ENCODE measurements at regions not wholly inside any gene's neighbourhood (a gene's known extent, or its start where the extent isn't known, plus 50 kb on each side); places are given as distances from the start of the nearest gene placed in this dataset.
"Not testable (repeated sequence)": the region's sequence is repeated elsewhere in the genome, so short reads cannot be mapped to it uniquely, and the experiment has no call there.

GRCh38 chr3:160047876-160048275 lies 59.2 kb downstream of the IL12A start:
- TF ChIP-seq CTCF (IDR thresholded peaks at IDR 0.05; ENCODE audit: low read depth, low read length, missing control alignments), result no peak
- no peak for DNase-seq (ENCODE audit: low read depth)

GRCh38 chr3:160049038-160049437 lies 60.4 kb downstream of the IL12A start:
- in situ Hi-C loops (cut with HindIII; ENCODE audit: low sequenced_read_pairs), result no loop called here
- no peak for TF ChIP-seq CTCF (IDR thresholded peaks at IDR 0.05; ENCODE audit: low read depth, low read length, missing control alignments)
- H3K4me3 ChIP-seq (ENCODE audit: low read depth, low read length), result no peak overlapping the region
- no peak for DNase-seq (ENCODE audit: low read depth)

More at GRCh38 chr3:160047876-160048275, 59.2 kb downstream of the IL12A start:
- in situ Hi-C loops (cut with HindIII; ENCODE audit: low sequenced_read_pairs), result no loop called here
- no peak overlapping the region for H3K4me3 ChIP-seq (ENCODE audit: low read depth, low read length)

- TF ChIP-seq CTCF (IDR thresholded peaks at IDR 0.05; ENCODE audit: low read depth, low read length, missing control alignments), result no peak
- DNase-seq (ENCODE audit: low read depth), result no peak
- no peak overlapping the region for H3K4me3 ChIP-seq (ENCODE audit: low read depth, low read length)
- in situ Hi-C loops (cut with HindIII; ENCODE audit: low sequenced_read_pairs), result no loop called here
These were observed 60.9 kb downstream of the IL12A start for GRCh38 chr3:160049565-160049964.

- in situ Hi-C loops (cut with HindIII; ENCODE audit: low sequenced_read_pairs), result no loop called here
These were observed 61.4 kb downstream of the IL12A start for GRCh38 chr3:160049988-160050387.

GRCh38 chr3:160052385-160053047 lies 63.9 kb downstream of the IL12A start:
- no peak overlapping the region for H3K4me3 ChIP-seq (ENCODE audit: low read depth, low read length)
- peak; percentile 32 for DNase-seq (ENCODE audit: low read depth)
- in situ Hi-C loops (cut with HindIII; ENCODE audit: low sequenced_read_pairs), result no loop called here
- TF ChIP-seq CTCF (IDR thresholded peaks at IDR 0.05; ENCODE audit: low read depth, low read length, missing control alignments), result no peak

More at GRCh38 chr3:160049988-160050387, 61.4 kb downstream of the IL12A start:
- H3K4me3 ChIP-seq (ENCODE audit: low read depth, low read length), result no peak overlapping the region
- DNase-seq (ENCODE audit: low read depth), result no peak
- no peak for TF ChIP-seq CTCF (IDR thresholded peaks at IDR 0.05; ENCODE audit: low read depth, low read length, missing control alignments)

GRCh38 chr3:160053048-160053391 lies 64.4 kb downstream of the IL12A start:
- H3K4me3 ChIP-seq (ENCODE audit: low read depth, low read length), result no peak overlapping the region
- in situ Hi-C loops (cut with HindIII; ENCODE audit: low sequenced_read_pairs), result no loop called here
- no peak for TF ChIP-seq CTCF (IDR thresholded peaks at IDR 0.05; ENCODE audit: low read depth, low read length, missing control alignments)
- no peak for DNase-seq (ENCODE audit: low read depth)

- in situ Hi-C loops (cut with HindIII; ENCODE audit: low sequenced_read_pairs); H3K4me3 ChIP-seq (ENCODE audit: low read depth, low read length); DNase-seq (ENCODE audit: low read depth): not testable (repeated sequence)
These were observed 66.2 kb downstream of the IL12A start for GRCh38 chr3:160054862-160055261.
